BE2C (cell line): ENCODE measurements at regions not wholly inside any gene's neighbourhood (a gene's known extent, or its start where the extent isn't known, plus 50 kb on each side); places are given as distances from the start of the nearest gene placed in this dataset.

Source experiments
- DNase-seq: peaks from one replicate; pipeline ENCODE4 v3.0.0-alpha.2; 2020
- H3K27me3 ChIP-seq: fragments of 250-450 bp; sonication (Bioruptor Pico); 2 replicates; pipeline ENCODE4 v1.5.1; 2020; ENCODE audit warnings: mild to moderate bottlenecking
- H3K36me3 ChIP-seq: fragments of 250-450 bp; sonication (Bioruptor Pico); 2 replicates; pipeline ENCODE4 v1.5.1; 2020; ENCODE audit warnings: mild to moderate bottlenecking
- H3K4me1 ChIP-seq: fragments of 250-450 bp; sonication (Bioruptor Pico); 2 replicates; pipeline ENCODE4 v1.5.1; 2020
- H3K4me3 ChIP-seq: 2 replicates; pipeline ENCODE4 v1.5.1; 2011; ENCODE audit warnings: low read depth, low read length
- H3K9me3 ChIP-seq: fragments of 250-450 bp; sonication (Bioruptor Pico); 2 replicates; pipeline ENCODE4 v1.5.1; 2020
- TF ChIP-seq, protein P1 (sequence below): IDR thresholded peaks from 2 replicates; pipeline ENCODE4 v1.5.1; 2012; ENCODE audit warnings: mild to moderate bottlenecking, low read depth, low read length

DNA sequence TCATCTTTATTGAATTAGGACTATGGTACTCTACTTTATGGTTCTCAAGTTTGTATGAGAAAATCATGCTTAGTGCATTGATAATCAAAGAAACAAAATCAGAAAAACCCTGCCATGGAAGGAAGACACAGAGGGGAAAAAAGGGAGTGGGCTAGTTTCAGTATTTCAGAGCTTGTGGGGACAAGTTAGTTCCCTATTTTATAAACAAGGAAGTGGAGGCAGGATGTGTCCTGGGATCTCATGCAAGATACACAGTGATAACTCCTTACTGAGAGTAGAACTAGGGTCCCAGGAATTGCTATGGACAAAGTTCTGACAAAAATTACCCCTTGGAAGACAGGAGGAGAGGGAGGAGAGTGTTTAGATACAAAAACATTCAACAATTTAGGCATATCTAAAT lies 1277.3 kb downstream of the UQCRFS1 start:
- no peaks in the 10 kb centered on the region for H3K4me1 ChIP-seq
- H3K4me3 ChIP-seq, result no peak overlapping the region
- TF ChIP-seq, protein P1, sequence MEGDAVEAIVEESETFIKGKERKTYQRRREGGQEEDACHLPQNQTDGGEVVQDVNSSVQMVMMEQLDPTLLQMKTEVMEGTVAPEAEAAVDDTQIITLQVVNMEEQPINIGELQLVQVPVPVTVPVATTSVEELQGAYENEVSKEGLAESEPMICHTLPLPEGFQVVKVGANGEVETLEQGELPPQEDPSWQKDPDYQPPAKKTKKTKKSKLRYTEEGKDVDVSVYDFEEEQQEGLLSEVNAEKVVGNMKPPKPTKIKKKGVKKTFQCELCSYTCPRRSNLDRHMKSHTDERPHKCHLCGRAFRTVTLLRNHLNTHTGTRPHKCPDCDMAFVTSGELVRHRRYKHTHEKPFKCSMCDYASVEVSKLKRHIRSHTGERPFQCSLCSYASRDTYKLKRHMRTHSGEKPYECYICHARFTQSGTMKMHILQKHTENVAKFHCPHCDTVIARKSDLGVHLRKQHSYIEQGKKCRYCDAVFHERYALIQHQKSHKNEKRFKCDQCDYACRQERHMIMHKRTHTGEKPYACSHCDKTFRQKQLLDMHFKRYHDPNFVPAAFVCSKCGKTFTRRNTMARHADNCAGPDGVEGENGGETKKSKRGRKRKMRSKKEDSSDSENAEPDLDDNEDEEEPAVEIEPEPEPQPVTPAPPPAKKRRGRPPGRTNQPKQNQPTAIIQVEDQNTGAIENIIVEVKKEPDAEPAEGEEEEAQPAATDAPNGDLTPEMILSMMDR, result no peak
- no peaks in the 10 kb centered on the region for H3K36me3 ChIP-seq
- no peak for DNase-seq
- H3K27me3 ChIP-seq, result no peaks in the 10 kb centered on the region
- no peaks in the 10 kb centered on the region; the same call in 1 of the 2 replicates for H3K9me3 ChIP-seq

DNA sequence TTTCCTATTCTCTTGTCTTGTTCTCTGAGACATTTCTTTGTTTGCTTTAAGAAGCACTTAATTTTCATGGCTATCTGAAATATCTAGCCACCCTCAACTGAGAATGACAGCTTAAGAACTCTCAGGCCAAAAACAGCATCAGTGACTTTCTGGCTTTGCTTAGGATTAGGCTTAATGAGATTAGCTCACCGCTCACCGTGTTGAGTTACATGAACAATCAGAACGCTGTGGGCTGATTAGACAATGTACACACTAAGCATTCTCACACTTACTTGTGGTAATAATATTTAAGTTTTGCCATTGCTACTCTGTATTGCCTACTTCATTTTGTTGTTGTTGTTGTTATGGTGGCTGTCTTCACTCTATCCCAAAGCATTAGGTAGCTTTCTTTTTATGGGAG lies 1283.6 kb downstream of the UQCRFS1 start:
- no peaks in the 10 kb centered on the region for H3K27me3 ChIP-seq
- DNase-seq, result no peak
- no peak overlapping the region for H3K4me3 ChIP-seq
- no peaks in the 10 kb centered on the region for H3K9me3 ChIP-seq
- TF ChIP-seq, protein P1, result no peak
- H3K36me3 ChIP-seq, result no peaks in the 10 kb centered on the region
- no peaks in the 10 kb centered on the region for H3K4me1 ChIP-seq

DNA sequence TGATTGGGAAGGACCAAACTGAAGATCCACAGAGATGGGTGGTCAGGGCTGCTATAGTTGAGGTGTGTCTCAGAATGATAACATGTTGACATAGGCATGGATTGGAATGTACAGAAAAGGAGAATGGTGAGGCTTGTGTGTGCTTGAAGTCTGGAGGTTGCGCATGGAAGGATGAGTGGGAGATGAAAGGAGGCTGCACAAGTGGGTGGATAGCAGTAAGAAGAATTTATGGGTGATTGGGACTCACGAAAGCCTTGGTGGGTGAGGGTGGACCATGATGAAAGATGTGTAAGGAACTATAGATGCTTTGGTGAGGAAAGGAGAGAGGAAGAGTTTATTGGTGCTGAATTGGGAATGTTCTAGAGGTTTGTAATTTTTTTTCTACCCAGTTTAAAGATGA lies 1287.7 kb downstream of the UQCRFS1 start:
- Histone ChIP-seq H3K9me3 (no peaks in the 10 kb centered on the region), H3K4me3 (no peak overlapping the region), H3K27me3 (no peaks in the 10 kb centered on the region), H3K4me1 (no peaks in the 10 kb centered on the region), H3K36me3 (no peaks in the 10 kb centered on the region)
- TF ChIP-seq, protein P1, result no peak
- no peak for DNase-seq

DNA sequence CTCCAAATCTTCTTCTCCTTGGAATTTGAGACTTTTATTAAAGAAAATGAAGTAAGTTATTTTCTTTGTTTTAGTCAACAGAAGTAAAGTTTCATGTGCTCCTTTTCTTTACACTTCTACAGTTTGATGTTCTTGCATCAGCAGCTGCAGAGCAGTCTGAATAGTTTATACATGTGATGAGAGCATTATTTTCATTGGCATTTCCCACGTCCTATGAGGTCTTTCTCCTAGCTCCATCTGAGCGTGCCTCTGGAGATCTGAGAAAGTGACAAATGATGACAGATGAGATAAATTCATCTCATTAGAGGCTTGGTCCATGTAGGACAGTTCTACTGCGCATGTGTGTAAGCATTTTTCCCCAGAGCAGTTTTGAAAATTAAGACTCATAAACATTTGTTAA lies 1290.0 kb downstream of the UQCRFS1 start:
- Histone ChIP-seq H3K36me3 (no peaks in the 10 kb centered on the region), H3K4me3 (no peak overlapping the region), H3K9me3 (no peaks in the 10 kb centered on the region), H3K4me1 (no peaks in the 10 kb centered on the region), H3K27me3 (no peaks in the 10 kb centered on the region)
- TF ChIP-seq, protein P1, result no peak
- DNase-seq, result no peak

DNA sequence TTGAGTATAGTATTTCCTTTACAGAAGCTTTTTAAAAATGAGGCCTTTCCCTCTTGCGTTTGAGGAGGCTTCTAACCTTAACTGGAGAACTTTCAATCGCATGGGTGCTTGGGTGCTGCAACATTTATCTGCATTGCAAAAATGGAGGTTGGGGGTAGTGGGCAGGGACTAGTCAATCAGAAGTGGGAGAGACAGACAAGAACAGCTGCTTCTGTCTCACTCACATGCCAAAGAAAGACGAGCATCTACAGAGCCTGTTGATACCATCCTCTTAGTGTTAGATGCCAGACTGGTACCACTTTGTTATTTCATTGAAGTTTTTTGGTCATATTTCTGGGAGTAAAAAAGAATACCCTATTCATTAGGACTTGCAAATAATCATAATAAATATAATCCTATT lies 1292.2 kb downstream of the UQCRFS1 start:
- H3K9me3 ChIP-seq, result no peaks in the 10 kb centered on the region
- H3K27me3 ChIP-seq, result no peaks in the 10 kb centered on the region
- TF ChIP-seq, protein P1, result no peak
- no peaks in the 10 kb centered on the region for H3K36me3 ChIP-seq
- H3K4me3 ChIP-seq, result no peak overlapping the region
- DNase-seq, result no peak
- H3K4me1 ChIP-seq, result no peaks in the 10 kb centered on the region

DNA sequence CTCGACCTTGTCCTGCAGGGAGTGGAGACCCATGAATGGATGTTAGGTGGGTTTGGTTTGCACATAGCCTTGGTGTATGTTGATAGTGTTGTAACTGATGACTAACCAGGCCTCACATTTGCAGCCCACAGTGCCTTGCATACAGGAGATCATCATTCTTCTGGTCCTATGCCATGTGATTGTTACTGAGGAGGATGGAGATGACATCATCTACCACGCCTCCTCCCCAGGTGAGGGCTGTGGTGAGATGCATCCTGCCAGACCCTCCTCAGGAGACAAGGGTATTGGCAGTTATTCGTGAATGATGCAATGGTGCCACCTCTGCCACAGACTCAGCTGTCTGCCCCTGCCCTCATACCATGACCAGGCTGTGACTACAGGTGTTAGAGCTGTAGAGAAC lies 1294.1 kb downstream of the UQCRFS1 start:
- H3K4me1 ChIP-seq, result no peaks in the 10 kb centered on the region
- DNase-seq, result no peak
- H3K27me3 ChIP-seq, result no peaks in the 10 kb centered on the region
- no peaks in the 10 kb centered on the region for H3K36me3 ChIP-seq
- TF ChIP-seq, protein P1, result no peak
- H3K4me3 ChIP-seq, result no peak overlapping the region
- no peaks in the 10 kb centered on the region for H3K9me3 ChIP-seq
